ENCODE measurements at regions not wholly inside any gene's neighbourhood (a gene's known extent, or its start where the extent isn't known, plus 50 kb on each side); places are given as distances from the start of the nearest gene placed in this dataset.

DNA sequence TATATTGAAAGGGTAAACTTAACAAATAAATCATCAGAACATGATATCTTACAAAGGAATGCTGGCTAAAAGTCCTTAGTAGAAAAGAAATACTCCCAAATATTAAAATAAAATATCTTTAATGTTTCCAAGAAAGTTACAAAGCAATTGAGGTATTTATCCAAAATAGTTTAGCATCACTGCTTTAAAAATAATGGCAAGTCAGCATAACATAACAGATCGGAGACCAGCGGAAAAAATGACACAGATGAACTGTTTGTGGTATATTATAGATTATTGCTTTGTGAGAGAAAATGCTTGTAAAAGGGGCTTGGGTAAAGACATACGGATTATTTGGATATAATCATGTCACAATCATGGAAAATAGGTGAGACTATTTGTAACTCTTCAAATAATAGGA lies 168.5 kb upstream of the TEX13C start:
- no peaks in the 10 kb centered on the region for H3K9me3 ChIP-seq (ENCODE audit: control extremely low read depth in 1 of 3, control insufficient read depth in 2 of 3, insufficient read depth in 1 of 3, low read length in 2 of 3)
- intact Hi-C loops (cut with micrococcal nuclease) = no loop called here
- no peak overlapping the region for H3K9ac ChIP-seq (ENCODE audit: low read length)
- Mint-ChIP-seq H3K9me3 (ENCODE audit: insufficient read depth) (no peaks in the 10 kb centered on the region), H3K27me3 (no peaks in the 10 kb centered on the region), H3K4me1 (no peaks in the 10 kb centered on the region), H3K4me3 (no peak overlapping the region), H3K27ac (no peak overlapping the region)
- TF ChIP-seq EZH2 (IDR thresholded peaks at IDR 0.05; ENCODE audit: borderline replicate concordance, insufficient read depth, low read depth, low read length, poor library complexity, severe bottlenecking) (no peak), CTCF (IDR thresholded peaks at IDR 0.05) (no peak)
- H3K36me3 ChIP-seq (replicated peaks in 1 of 2; ENCODE audit: control extremely low read depth in 1 of 2, control insufficient read depth in 1 of 2, extremely low read depth in 1 of 2, insufficient read depth in 2 of 2, low read length in 1 of 2) = no peaks in the 10 kb centered on the region
- CTCF ChIA-PET = no interaction called here
- no peak overlapping the region for H3K27ac ChIP-seq (ENCODE audit: low read length in 2 of 2)
- no CpG with 5 or more reads among the region's 3 CpGs for WGBS (ENCODE audit: insufficient coverage)
- DNase-seq = no peak
- H3K4me2 ChIP-seq (replicated peaks; ENCODE audit: low read depth, low read length, poor library complexity, severe bottlenecking) = no peak overlapping the region
- POLR2A ChIA-PET = no interaction called here
- no peak overlapping the region for H3K4me3 ChIP-seq (ENCODE audit: control extremely low read depth in 1 of 5, extremely low read depth in 1 of 5, insufficient read depth in 1 of 5, low read depth in 2 of 5, low read length in 4 of 5)
- H2AFZ ChIP-seq (ENCODE audit: insufficient read depth, low read depth, low read length, poor library complexity, severe bottlenecking) = no peak overlapping the region
- no peaks in the 10 kb centered on the region for H3K4me1 ChIP-seq (ENCODE audit: control insufficient read depth in 2 of 2, insufficient read depth in 2 of 2, low read length in 2 of 2)
- no peaks in the 10 kb centered on the region for H4K20me1 ChIP-seq (ENCODE audit: control insufficient read depth, insufficient read depth, low read length, poor library complexity, severe bottlenecking)
- no peaks in the 10 kb centered on the region for H3K79me2 ChIP-seq (ENCODE audit: control insufficient read depth, insufficient read depth, low read length)
- no peak for ATAC-seq (ENCODE audit: low read depth)
- no peaks in the 10 kb centered on the region for H3K27me3 ChIP-seq (replicated peaks in 1 of 4; ENCODE audit: control extremely low read depth in 1 of 4, control insufficient read depth in 3 of 4, insufficient read depth in 4 of 4, low read length in 3 of 4)

DNA sequence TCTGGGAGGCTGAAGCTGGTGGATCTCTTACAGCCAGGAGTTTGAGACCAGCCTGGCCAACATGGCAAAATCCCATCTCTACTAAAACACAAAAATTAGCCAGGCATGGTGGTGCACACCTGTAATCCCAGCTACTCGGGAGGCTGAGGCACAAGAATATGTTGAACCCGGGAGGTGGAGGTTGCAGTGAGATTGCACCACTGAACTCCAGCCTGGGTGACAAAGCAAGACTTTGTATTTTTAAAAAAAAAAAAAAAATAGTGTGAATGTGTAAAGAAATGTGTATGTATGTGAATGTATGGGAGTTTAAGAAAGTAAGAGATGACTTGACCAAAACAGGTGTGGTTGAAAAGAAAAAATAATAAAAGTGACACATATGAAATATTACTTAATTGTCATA lies 167.7 kb upstream of the TEX13C start:
- intact Hi-C loops (cut with micrococcal nuclease) = no loop called here
- H3K9me3 ChIP-seq (ENCODE audit: control extremely low read depth in 1 of 3, control insufficient read depth in 2 of 3, insufficient read depth in 1 of 3, low read length in 2 of 3) = no peaks in the 10 kb centered on the region
- Mint-ChIP-seq H3K27me3 (no peaks in the 10 kb centered on the region), H3K27ac (no peak overlapping the region), H3K9me3 (ENCODE audit: insufficient read depth) (no peaks in the 10 kb centered on the region), H3K4me3 (no peak overlapping the region), H3K4me1 (no peaks in the 10 kb centered on the region)
- no peaks in the 10 kb centered on the region for H4K20me1 ChIP-seq (ENCODE audit: control insufficient read depth, insufficient read depth, low read length, poor library complexity, severe bottlenecking)
- no peaks in the 10 kb centered on the region for H3K4me1 ChIP-seq (ENCODE audit: control insufficient read depth in 2 of 2, insufficient read depth in 2 of 2, low read length in 2 of 2)
- no peak overlapping the region for H3K4me3 ChIP-seq (ENCODE audit: control extremely low read depth in 1 of 5, extremely low read depth in 1 of 5, insufficient read depth in 1 of 5, low read depth in 2 of 5, low read length in 4 of 5)
- H3K27me3 ChIP-seq (replicated peaks in 1 of 4; ENCODE audit: control extremely low read depth in 1 of 4, control insufficient read depth in 3 of 4, insufficient read depth in 4 of 4, low read length in 3 of 4) = no peaks in the 10 kb centered on the region
- no peak overlapping the region for H3K4me2 ChIP-seq (replicated peaks; ENCODE audit: low read depth, low read length, poor library complexity, severe bottlenecking)
- ATAC-seq (ENCODE audit: low read depth) (no peak), DNase-seq (no peak)
- CTCF ChIA-PET = no interaction called here
- no peak overlapping the region for H3K27ac ChIP-seq (ENCODE audit: low read length in 2 of 2)
- POLR2A ChIA-PET = interaction anchor here (0.7 kb wide), 1 partner anchor 541 kb away, joined by 3 read pairs; no protein-coding TSS in a partner anchor
- no peak for TF ChIP-seq EZH2 (IDR thresholded peaks at IDR 0.05; ENCODE audit: borderline replicate concordance, insufficient read depth, low read depth, low read length, poor library complexity, severe bottlenecking)
- no peak for TF ChIP-seq CTCF (IDR thresholded peaks at IDR 0.05)
- WGBS (ENCODE audit: insufficient coverage) = 80% methylated on average over 1 of the region's 2 CpGs
- H2AFZ ChIP-seq (ENCODE audit: insufficient read depth, low read depth, low read length, poor library complexity, severe bottlenecking) = no peak overlapping the region
- H3K36me3 ChIP-seq (replicated peaks in 1 of 2; ENCODE audit: control extremely low read depth in 1 of 2, control insufficient read depth in 1 of 2, extremely low read depth in 1 of 2, insufficient read depth in 2 of 2, low read length in 1 of 2) = no peaks in the 10 kb centered on the region
- no peak overlapping the region for H3K9ac ChIP-seq (ENCODE audit: low read length)
- no peaks in the 10 kb centered on the region for H3K79me2 ChIP-seq (ENCODE audit: control insufficient read depth, insufficient read depth, low read length)
